ENCODE measurements at regions not wholly inside any gene's neighbourhood (a gene's known extent, or its start where the extent isn't known, plus 50 kb on each side); places are given as distances from the start of the nearest gene placed in this dataset.

DNA sequence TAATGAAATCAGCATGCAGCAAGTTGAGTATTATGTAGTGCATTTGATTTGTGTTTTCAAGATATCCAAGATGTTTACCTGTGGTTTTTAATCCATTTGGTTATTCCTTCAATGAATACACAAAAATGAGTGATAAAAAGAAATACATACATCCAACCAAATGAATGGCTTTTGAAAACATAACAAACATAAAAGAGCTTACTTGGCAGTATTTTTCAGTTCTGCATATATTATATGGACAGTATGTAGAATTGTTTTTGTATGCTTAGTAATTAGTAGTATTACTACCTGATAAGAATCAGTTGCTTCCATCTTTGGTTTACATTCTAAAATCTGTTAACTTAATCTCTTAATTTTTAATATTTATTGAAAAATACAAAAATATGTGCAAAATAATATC, 908.9 kb upstream of the AGA start:
- Histone ChIP-seq H3K9ac (ENCODE audit: control insufficient read depth, insufficient read depth, low read length) (no peak overlapping the region), H4K20me1 (ENCODE audit: control insufficient read depth, insufficient read depth) (no peaks in the 10 kb centered on the region), H3K4me3 (no peak overlapping the region), H3K27ac (ENCODE audit: control insufficient read depth, insufficient read depth) (no peak overlapping the region), H3K9me3 (replicated peaks; ENCODE audit: control insufficient read depth, insufficient read depth, low read length) (no peaks in the 10 kb centered on the region), H3K4me2 (ENCODE audit: control insufficient read depth, insufficient read depth) (no peak overlapping the region), H3K27me3 (replicated peaks in 1 of 2; ENCODE audit: control insufficient read depth in 2 of 2, insufficient read depth in 2 of 2, low read length in 1 of 2) (no peaks in the 10 kb centered on the region), H3K4me1 (ENCODE audit: control insufficient read depth, insufficient read depth, low read length) (no peaks in the 10 kb centered on the region), H3K36me3 (ENCODE audit: control insufficient read depth in 2 of 2, insufficient read depth in 2 of 2, low read length in 1 of 2) (no peaks in the 10 kb centered on the region), H2AFZ (ENCODE audit: control insufficient read depth, low read depth, low read length) (no peak overlapping the region), H3K79me2 (ENCODE audit: control insufficient read depth, insufficient read depth, low read length) (no peaks in the 10 kb centered on the region)
- SMC1A ChIA-PET (ENCODE audit: uncharacterized antibody, unreplicated experiment) = no interaction called here
- DNase-seq (ENCODE audit: low read depth, low spot score) = no peak
- CTCF ChIA-PET = no interaction called here
- no peak for FAIRE-seq
- in situ Hi-C loops (cut with MboI) = no loop called here
- intact Hi-C loops (cut with micrococcal nuclease; ENCODE audit: unreplicated experiment) = no loop called here
- RAD21 ChIA-PET (ENCODE audit: unreplicated experiment) = no interaction called here
- no TSS peak for BruUV-seq (replicated peaks)
- TF ChIP-seq, protein P1, sequence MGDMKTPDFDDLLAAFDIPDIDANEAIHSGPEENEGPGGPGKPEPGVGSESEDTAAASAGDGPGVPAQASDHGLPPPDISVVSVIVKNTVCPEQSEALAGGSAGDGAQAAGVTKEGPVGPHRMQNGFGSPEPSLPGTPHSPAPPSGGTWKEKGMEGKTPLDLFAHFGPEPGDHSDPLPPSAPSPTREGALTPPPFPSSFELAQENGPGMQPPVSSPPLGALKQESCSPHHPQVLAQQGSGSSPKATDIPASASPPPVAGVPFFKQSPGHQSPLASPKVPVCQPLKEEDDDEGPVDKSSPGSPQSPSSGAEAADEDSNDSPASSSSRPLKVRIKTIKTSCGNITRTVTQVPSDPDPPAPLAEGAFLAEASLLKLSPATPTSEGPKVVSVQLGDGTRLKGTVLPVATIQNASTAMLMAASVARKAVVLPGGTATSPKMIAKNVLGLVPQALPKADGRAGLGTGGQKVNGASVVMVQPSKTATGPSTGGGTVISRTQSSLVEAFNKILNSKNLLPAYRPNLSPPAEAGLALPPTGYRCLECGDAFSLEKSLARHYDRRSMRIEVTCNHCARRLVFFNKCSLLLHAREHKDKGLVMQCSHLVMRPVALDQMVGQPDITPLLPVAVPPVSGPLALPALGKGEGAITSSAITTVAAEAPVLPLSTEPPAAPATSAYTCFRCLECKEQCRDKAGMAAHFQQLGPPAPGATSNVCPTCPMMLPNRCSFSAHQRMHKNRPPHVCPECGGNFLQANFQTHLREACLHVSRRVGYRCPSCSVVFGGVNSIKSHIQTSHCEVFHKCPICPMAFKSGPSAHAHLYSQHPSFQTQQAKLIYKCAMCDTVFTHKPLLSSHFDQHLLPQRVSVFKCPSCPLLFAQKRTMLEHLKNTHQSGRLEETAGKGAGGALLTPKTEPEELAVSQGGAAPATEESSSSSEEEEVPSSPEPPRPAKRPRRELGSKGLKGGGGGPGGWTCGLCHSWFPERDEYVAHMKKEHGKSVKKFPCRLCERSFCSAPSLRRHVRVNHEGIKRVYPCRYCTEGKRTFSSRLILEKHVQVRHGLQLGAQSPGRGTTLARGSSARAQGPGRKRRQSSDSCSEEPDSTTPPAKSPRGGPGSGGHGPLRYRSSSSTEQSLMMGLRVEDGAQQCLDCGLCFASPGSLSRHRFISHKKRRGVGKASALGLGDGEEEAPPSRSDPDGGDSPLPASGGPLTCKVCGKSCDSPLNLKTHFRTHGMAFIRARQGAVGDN (IDR thresholded peaks at IDR 0.05) = no peak
- TF ChIP-seq, protein P2, sequence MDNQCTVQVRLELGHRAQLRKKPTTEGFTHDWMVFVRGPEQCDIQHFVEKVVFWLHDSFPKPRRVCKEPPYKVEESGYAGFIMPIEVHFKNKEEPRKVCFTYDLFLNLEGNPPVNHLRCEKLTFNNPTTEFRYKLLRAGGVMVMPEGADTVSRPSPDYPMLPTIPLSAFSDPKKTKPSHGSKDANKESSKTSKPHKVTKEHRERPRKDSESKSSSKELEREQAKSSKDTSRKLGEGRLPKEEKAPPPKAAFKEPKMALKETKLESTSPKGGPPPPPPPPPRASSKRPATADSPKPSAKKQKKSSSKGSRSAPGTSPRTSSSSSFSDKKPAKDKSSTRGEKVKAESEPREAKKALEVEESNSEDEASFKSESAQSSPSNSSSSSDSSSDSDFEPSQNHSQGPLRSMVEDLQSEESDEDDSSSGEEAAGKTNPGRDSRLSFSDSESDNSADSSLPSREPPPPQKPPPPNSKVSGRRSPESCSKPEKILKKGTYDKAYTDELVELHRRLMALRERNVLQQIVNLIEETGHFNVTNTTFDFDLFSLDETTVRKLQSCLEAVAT (IDR thresholded peaks at IDR 0.05) = no peak
- TF ChIP-seq, protein P3, sequence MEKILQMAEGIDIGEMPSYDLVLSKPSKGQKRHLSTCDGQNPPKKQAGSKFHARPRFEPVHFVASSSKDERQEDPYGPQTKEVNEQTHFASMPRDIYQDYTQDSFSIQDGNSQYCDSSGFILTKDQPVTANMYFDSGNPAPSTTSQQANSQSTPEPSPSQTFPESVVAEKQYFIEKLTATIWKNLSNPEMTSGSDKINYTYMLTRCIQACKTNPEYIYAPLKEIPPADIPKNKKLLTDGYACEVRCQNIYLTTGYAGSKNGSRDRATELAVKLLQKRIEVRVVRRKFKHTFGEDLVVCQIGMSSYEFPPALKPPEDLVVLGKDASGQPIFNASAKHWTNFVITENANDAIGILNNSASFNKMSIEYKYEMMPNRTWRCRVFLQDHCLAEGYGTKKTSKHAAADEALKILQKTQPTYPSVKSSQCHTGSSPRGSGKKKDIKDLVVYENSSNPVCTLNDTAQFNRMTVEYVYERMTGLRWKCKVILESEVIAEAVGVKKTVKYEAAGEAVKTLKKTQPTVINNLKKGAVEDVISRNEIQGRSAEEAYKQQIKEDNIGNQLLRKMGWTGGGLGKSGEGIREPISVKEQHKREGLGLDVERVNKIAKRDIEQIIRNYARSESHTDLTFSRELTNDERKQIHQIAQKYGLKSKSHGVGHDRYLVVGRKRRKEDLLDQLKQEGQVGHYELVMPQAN (conservative IDR thresholded peaks at IDR 0.05) = no peak
- no peak for TF ChIP-seq IKZF1 (conservative IDR thresholded peaks at IDR 0.05)
- POLR2A ChIA-PET = no interaction called here
- ATAC-seq = no peak

Data from GM12878 (cell line).